ENCODE measurements at regions not wholly inside any gene's neighbourhood (a gene's known extent, or its start where the extent isn't known, plus 50 kb on each side); places are given as distances from the start of the nearest gene placed in this dataset.

DNA sequence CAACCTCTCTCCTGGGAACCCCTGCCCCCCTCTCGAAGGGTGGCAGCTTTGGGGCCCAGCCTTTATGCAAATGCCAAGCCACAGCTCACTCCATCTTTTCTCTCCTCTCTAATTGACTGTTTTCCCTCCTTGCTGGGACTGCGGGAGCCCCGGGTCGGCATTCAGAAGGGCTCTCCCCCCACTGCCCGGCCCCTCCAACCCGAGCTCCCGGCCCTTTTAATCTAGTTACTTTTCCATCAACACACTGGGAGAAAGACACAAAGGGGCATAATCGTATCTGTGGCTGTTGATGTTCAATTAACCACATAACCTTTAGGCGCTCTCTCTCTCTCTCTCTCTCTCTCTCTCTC, 95.4 kb downstream of the INHBB start:
- DNase-seq: no peak

DNA sequence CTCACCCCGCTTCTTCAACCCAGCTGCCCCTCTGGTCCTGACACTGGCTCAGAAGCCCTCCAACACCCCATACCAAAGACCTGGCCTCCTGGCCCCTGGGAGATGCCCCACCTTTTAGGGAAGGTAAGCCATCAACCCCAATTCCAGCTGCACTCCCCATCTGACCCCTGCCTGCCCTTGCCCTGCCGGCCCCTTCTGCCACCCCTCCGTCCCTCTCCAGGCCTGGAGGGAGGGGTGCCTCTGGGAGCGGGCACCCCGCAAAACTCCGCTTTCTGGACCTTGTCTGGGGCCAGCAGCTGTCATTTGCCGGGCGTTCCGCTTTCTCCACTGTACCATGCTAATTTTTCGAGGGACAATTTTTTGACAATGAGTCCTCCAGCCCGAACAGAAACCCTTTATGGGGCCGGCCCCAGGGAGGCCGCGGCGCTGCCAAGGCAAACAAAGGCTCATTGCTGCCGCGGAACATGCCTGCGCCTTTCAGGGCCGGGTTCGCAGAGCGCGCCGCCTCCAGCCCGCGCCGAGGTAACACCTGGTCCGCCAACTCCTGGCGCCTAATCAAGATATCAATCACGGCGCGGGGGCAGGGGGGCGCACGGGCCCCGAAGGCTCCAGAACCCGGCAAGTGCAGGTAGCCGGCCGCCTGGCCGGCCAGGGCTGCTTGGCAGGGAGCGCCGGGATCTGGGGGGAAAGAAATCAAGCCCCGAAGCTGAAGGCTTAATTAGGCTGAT, 96.0 kb downstream of the INHBB start:
- peak; percentile 54 for DNase-seq

DNA sequence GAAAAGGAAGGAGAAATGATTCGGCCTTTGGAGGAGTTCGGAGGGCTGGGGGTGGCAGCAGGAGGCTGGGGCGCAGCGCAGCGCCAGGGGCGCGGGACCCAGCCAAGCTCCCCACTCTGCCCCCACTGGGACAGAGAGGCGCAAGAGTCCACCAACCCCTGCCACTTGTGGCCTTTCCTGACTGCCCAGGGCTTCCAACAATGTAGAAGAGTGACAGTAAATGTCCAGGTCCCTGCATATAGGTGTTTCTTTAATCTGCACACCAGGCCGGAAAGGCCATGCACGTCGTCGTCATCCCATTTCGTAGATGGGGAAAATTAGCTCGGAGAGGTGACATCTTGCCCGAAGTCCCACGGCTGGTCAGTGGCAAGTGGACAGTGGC, 96.6 kb downstream of the INHBB start:
- DNase-seq: no peak

DNA sequence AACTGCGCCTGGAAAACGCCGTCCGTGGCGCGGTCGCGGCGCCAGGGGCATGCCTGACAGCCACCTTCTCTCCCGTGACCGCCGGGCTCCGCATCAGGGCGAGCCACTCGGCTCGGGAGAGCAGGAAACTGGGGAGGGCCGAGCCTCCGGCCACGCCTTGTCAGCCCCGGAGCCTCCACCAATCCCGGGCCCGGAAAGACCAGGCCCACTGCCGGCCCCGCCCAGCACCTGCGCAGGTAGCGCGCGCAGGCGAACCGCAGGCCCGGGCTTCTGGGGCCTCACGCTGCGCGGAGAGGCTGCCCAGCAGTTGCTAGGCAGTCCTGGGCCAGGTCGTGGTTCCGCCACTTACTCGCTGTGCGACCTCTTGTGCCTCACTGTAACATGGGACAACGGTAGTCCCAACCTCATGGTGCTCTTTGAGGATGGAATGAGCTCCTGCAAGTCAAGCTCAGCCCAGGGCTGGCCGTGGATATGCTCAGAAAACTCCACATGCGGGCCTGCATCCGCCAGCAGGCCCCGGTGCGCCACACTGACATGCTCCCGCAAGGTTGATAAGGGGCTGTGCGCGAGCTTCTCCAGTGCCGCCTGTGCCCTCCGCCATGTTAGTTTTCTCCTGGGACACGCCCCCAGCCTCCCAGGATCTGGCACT, 97.1 kb downstream of the INHBB start:
- DNase-seq: no peak

DNA sequence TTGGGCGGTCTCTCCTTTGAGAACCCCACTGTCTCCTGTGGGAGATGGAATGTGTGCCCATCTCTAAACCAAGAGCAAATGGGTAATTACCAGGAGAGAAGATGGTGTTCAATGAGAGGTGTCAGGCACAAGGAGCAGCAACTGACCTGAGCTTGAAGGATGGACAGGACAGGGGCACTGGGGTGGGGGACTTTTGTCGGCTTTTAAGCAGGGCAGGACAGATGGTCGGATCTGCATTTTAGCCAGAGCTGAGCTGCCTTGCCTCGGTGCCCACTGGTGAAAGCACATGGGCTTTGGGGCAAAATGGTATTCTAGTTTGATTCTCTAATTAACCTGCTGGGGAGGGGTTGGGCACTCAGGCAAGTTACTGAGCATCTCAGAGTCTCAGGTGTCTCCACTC, 98.0 kb downstream of the INHBB start:
- DNase-seq: no peak

DNA sequence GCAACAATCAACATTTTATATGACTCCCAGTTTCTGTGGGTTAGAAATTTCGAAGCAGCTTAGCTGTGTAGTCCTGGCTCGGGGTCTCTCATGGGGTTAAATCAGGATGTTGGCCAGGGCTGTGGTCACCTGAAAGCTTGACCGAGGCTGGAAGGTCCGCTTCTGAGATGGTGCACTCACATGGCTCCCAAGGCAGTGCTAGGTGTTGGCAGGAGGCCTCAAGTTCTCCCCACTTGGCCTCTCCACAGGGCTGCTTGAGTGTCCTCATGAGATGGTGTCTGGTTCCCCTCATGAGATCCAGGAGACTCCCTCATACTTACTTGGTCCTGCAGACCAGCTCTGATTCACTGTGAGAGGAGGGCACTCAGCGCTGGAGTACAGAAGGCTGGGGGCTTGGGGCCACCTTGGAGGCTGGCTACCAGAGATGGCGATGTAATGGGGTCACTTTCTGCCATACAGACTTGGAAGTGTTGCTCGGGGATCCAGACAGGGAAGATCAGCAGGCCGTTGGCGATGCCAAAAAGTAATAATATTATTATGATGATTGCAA, 98.8 kb downstream of the INHBB start:
- DNase-seq: no peak

DNA sequence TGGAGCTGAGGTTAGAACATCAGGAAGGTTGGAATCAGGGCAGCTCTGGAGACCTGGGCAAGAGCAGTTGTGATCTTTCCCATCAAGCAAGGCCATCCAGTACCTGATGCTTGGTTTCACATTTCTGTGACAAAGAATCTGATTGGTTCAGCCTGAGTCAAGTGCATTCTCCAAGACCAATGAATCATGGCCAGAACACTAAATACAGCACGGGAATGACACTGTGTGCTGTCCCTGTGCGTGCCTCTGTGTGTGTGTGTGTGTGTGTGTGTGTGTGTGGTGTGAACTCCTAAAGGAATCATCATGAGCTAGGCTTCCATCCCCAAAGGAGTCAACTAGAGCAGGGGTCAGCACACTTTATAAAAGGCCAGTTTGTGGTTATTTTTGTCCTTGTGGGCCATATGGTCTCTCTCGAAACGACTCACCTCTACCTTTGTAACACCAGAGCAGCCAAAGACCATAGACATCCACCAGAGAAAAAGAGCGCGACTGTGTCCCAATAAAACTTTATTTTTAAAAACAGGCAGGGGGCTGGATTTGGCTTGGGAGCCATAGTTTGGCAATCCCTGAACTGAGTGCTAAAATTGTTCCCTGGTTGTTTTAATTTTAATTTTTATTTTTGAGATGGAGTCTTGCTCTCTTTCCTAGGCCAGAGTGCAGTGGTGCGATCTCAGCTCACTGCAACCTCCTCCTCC, 99.7 kb downstream of the INHBB start:
- DNase-seq: no peak

DNA sequence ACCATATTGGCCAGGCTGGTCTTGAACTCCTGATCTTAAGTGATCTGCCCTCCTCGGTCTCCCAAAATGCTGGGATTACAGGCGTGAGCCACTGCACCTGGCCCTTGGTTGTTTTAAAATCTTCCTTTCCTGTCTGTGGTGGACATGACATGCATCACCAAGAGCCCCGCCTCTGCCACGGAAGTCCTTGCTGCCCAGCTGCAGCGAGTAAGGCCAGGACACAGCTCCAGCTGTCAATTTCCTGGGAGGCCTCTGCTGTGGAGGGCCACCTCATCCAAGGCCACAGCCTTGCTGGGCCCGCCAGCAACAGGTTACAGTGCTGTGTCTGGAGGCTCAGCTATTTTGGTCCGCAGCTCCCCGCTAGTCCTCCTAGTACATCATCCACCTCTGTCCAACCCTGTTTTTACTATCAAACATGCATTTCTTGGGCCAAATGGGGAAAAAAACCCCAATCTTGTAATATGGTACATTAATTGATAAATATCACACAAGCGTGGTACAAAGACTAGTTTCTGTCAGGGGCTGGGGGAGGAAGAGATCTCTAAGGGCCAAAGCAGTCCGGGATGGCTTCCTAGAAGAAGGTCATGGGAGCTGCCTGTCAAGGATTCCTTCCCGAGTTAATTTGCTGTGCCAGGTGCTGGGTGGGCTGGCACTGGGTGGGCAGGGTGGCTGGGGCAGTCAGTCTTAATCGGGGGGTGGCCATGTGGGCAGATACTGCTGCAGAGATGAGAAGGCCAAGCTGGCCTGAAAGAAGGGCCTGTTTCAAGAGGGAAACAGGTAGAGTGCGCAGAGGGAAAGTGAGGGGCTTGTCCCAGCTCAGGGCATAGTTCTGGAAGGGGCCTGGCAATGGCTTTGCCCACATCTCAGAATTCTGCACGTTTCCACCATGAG, 100.5 kb downstream of the INHBB start:
- DNase-seq: no peak

DNA sequence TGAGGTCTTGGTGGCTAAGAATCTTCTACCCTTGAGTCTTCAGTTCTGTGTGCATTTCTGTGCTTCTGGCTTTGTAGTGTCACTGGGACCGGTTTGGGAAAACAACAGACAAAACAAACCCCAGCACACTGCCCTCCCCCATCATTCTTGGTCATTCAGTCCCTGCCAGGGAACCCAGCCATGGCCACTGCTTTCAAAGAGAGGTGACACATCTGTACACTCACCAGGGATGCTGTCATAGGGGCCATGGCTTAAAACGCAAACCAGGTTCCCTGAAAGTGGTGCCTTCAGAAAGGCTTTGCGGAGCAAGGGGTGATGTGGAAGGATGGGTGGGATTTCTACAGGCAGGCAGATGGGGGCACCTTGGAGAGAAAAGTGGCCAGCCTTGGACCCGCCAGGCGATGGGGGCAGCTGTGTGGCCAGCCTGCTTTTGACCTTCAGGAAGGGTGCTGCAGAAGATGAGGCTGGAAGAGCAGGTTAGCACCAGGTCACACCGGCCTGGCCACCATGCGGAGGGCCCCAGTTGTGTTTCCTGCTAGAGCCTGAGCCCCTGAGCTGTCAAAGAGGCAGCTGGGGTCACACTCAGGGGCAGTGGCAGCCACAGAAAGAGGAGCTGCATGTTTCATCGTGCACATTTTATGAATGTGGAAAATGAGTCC, 101.3 kb downstream of the INHBB start:
- no peak for DNase-seq

DNA sequence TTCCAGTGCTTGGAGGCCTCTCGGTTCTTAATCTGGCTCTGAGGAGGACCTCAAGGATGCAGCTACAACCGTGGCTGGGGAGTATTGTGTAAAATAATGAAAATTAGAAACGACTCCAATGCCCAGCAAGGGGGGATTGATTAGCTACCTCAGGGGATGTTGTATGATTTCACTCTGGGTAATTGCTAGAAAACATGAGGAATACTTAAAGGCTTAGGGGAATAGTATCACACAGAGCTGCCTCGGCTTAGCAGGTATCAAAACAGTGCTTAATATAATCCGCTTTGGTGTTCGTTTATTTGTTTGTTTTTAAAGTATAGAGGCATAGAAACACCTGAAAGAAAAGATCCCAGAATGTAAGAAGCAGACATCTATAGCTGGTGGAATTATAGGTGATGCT, 102.5 kb downstream of the INHBB start:
- no peak for DNase-seq

DNA sequence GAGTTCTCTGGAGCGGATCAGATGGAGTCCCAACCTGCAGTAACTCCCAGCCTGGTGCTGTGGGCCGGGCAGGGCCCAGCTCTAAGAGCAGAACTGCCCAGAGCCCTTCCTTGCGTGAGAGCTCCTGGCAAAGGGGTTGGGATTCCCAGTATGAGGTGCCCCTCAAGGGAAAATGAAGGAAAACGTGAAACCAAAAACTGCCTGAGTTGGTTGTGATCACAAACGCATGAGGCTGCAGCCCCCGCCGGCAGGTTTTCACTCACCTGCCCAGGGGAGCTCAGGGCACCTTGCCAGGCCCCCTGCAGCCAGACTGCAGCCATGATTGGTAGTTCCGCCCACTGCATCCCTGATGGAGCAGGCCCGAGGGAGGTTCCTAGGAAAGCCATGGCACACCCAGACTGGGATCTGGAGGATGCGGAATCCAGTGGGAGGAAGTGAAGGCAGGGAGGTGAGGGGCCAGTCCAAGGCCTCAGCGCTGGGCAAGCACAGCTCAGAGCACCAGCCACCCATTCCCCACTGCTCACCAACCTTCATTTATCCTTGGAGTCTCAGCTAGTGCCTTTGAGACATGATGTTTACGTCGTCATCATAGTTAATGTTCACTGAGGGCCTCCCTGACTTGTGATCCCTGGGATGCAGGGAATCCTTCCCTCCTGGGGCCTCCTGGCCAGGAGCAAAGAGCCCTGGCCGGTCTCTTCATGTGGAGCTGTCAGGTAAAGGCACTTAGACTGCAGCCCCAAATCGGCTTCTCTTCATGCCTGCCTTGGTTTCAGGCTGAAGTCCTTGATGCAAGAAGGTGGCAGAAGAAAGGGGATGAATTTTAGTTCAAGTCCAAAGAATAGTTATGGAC, 103.2 kb downstream of the INHBB start:
- DNase-seq: no peak

DNA sequence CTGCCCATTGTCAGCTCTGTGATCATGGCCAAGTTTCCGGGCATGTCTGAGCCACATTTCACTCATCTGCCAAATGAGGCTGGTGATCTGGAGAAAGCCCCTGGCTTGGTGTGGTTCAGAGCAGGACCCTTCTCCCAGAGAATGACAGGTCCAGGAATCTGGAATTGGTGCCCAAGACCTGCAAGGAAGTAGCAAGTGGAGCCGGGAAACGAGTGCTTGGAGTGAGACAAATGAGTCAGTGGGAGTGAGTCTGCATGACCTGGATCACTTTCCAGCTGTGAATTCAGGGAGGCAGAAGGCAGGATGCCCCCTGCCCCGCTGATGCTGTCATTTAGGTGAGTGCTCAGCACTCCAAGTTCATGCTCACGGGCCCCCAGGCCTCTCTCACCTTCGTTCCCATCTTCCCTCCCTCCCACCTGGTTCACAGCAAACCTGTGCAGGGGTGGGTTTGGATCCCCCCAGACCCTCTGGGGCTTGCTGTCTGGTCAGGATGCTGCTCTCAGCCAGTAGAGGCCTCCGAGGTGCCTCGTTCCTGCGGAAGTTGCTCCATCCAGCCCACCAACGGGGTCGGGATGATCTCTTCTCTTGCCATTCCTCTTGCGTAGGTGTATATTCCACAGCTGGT, 104.4 kb downstream of the INHBB start:
- DNase-seq: no peak

DNA sequence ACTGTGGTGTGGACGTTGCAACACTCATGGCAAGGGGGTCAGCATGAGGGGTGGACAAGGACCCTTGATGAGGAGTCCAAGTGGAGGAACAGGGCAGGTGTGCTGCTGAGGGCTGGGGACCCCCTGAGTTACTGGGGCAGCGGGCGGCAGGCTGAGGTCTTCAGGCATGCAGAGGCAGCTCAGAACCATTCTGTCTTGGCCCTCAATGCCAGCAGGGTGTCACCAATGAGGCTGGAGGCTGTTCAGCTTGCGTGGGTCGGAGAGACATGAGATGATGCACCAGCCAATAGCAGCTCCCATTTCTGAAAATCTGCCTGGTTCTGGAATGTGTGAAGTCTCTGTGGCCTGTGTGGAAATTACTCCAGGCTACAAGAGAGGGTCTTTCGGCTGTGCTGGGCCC, 105.4 kb downstream of the INHBB start:
- no peak for DNase-seq

DNA sequence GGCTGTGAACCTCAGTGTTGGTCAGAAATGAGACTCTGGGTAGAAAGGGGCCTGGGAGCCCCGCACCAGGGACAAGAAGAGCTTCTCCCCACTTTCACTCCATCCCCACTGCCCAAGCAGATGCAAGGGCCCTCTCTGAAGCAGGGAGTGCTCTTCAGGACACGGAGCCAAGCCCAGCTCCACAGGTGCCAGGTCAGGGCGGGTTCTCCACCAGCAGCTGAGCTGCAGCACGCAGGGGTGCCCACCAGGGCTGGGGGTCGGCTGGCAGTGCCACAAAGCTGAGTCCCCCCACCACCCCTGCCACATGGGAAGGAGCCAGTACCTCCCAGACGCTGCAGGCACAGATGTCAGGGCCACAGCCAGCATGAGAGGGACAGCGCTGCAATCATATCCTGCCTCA, 106.2 kb downstream of the INHBB start:
- DNase-seq: no peak

DNA sequence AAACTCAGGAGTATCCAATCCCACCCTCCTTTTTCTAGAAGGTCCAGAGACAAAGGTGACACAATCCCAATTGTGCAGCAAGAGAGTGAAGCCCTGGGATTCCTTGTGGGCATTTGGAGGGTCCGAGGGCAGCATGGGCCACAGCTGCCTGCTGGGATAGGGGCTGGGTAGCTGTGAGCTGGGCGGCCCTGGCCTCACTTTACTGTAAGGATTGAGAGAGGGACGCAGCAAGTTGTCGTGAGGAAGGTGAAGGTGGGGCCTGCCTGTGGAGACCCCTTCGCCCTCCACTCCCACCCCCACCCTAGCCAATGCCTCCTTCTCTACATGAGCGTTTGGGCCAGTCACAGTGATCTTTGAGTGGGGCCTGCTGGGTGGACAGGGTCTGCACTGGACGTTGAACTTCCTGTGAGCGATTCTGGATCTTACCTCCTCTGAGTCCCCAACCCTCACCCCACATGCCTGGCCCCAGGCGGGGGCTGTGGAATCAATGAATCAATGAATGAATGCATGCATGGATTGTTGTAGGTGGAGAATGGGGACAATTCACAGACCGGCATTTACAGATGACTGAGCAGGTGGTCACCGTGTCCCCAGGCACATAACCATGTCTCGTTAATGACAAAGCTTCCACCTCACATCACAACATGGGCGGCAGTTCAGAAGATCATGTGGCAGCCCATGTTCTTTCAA, 107.2 kb downstream of the INHBB start:
- DNase-seq: no peak

DNA sequence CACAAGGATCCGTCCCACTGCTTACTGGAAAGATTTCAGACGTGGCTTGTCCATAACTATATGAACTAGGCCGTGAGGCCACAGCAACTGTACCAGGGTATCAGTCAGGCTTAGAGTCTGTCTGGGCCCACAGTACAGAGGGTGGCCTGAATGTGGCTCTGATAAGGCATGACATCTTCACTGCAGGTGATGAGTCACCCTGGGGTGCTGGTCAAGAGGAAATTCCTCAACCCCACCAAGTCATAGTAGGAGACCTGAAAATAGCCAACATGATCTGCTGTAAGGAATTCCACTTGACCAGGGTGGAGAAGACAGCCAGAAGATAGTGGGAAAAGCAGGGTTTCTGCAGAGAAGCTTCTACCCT, 107.7 kb downstream of the INHBB start:
- DNase-seq: no peak

DNA sequence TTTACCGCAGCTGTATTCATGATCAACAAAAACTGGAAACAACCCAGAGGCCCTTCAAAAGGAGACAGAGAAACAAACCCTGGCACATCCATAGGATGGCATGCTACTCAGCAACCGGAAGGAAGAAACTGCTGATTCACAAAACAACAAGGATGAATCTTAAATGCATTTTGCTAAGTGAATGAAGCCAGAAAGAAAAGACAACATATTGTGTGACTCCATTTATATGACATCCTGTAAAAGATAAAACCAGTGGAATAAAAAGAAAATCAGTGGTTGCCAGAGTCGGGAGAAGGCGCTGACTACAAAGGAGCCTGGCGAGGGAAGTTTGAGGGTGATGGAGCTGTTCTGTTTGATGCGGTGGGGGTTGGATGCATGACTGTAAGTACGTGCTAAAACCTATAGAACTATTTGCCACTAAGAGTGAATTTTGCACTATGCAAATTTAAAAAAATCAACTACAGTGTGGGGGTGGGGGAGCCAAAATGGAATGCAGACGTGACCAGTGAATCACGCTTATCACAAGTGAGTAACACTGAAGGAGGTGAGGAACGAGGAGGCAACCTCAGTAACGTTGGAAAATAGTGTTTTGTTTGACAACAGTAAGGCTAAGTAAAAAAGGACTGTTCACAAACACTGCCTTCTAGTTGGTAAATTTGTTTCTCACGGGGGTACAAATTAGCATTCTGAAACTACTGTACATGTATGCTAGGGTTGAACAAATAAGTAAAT, 108.9 kb downstream of the INHBB start:
- DNase-seq: no peak

DNA sequence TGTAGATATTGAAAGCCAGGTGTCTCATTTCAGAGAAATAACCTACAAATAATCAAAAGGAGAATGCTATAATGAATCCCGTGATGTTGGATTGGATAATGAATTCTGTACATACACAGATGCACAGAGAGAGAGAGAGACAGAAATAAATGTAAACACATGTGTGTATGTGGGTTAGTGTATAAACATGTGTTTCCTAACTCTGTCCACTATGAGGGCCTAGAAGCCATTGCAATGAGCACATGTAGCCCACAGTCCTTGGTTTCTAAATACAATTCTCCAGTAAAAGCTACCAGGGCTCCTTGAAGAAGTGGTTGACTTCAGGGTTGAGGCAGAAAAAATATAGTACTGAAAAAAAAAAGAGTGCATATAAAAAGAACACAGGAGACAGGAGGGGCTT, 109.5 kb downstream of the INHBB start:
- DNase-seq: no peak

DNA sequence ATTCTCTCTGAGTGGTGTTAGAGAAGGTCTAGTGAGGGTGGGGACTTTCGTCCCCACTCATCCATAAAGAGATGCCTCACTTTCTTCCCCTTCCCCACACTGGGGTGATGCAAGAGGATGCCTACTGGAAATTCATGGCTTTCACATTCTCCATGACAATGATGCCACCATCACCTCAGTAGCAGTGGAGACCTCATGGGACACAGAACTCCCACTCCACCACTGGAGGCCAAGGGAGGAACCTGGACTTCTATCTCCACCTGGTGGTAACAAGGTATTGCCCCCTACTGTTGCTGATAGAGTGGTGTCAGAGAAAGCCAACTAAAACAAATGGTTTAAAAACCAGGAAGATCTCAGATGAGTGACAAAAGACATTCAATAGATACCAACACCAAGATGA, 110.9 kb downstream of the INHBB start:
- no peak for DNase-seq

Measured in occipital lobe (tissue), 1 donor.